ENCODE measurements at regions not wholly inside any gene's neighbourhood (a gene's known extent, or its start where the extent isn't known, plus 50 kb on each side); places are given as distances from the start of the nearest gene placed in this dataset.

DNA sequence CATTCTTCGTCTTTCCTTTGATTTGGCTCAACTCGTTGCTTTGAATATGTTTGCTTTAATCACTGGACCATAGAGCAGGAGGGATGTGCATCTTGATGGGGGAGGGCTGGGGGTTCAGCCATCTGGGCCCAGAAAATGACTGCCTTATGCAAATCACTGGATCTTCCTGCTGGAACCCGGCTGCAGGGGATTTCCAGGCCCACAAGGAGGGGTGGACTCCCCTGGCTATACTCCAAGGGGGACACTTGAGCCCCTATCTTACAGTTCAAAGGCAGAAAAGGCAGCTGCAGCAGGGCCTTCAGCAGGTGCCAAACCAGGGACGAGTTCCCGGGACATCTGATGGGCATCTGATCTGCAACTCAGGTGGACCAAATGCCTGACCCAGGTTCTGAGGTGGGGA, 122.5 kb downstream of the DICER1 start:
- ATAC-seq = no peak

DNA sequence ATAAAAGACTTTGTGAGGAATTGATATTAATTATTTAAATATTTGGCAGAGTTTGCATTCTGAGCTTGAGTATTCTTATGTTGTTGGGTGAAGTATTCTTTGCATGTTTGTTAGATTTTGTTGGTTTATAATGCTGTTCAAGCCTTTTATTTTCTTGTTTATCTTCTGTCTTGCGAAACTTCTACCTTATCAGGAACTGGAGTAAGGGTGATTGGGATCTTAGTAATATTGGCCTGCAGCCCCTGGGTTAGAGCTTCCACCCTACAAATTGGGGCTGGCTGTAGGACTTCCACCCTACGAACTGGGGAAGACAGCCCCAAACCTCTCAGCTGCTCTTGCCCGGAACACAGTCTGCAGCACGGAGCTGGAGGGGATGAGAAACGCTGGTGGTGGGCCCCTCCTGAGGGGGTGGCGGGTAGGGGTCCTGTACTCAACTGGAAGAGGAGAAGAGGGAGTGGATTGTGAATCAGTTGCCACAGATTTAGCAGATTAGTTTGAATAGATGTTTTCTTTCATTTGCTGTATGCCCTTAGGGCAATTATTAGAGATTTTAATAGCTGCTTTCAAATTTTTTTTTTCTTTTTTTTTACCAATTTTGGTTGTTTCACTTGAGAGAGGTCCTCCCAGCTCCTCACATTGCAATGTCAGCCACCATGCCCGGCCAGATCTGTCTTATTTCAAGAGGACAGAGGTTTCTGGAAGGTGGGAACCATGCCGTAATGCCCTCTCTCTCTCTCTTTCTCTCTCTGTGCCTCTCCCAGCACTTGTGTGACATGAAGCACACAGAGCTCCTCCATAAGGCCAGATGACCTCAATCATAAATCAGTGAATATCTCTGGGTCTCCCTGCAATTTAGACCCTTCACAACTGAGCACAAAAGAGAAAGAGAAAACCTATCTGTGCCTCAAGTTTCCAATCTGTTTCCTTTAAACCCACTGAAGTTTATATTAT, 123.4 kb downstream of the DICER1 start:
- ATAC-seq = no peak

DNA sequence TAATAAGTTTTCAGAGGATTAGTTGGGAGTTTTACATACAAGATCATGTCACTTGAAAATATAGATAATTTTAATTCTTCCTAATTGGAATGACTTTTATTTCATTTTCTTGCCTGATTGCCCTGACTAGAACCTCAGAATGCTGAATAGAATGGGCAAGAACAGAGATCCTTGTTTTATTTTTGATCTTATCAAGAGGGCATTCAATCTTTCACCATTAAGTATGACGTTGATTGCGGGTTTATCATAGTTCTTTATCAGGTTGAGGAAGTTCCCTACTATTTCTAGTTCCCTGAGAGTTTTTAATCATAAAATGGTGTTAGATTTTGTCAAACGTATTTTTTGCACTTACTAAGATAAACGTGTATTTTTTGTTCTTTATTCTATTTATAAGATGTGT, 124.3 kb downstream of the DICER1 start:
- no peak for ATAC-seq

DNA sequence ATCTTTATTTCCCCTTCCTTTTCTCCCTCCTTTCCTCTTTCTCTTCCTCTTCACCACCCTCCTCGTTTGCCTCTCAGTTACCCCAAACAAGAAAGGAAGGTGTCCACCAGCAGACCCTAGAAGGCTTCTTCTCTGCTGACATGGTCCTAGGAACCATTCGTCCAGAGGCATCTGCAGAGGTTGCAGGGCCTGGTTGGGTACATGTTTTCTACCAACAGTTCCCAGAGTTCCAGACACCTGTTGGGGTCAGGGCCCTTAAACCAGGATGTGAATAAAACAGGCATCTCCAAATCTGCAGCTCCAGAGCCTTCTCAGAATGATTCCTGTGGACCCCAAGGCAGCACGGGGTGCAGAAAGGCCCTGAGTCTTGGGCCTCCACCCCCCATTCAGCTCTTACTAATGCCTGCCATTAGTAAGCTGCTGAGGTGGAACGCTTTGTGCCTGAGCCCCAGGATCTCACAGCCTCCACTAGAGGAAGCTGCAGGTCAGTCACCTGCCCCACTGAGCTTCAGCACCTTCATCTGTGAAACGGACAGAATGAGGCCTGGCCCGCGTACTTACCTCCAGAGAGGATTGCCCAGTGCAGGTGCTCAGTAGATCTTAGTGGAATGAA, 130.4 kb downstream of the DICER1 start:
- ATAC-seq = no peak

DNA sequence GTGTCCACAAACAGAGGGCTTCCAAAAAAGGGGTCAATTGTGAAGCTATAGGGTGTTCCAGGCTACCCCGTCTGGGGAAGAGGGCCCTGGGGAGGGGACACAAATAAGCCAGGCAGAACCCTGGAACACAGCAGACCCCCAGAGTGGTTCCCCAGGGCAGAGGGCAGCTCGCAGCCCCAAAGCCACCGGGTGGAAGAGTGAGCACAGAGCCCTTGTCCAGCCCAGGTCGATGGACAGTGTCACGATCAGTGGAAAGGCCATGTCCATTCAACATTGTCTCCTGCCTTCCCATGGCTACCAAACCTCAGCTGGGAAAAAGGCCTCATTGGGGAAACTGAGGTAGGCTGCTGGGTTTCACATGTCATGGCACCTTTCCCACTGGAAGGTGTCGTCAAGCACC, 131.4 kb downstream of the DICER1 start:
- ATAC-seq = no peak

DNA sequence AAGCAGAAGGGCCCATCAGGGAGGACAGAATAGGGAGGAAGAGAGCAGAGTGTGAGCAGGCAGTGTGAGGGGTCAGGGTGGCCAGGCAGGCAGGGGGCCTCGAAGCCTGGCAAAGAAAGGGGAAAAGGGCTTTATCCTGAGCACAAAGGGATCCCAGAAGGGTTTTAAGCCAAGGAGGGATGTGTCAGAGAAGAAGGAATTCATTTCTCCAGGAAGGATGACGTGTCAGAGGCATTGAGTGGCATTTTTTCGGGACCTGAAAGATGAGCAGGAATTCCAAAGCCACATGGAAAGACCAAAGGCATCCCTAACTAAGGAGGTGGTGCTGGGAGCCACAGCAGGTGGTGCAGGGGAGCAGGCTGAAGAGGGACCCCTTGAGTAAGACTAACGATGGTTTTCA, 132.1 kb downstream of the DICER1 start:
- no peak for ATAC-seq

DNA sequence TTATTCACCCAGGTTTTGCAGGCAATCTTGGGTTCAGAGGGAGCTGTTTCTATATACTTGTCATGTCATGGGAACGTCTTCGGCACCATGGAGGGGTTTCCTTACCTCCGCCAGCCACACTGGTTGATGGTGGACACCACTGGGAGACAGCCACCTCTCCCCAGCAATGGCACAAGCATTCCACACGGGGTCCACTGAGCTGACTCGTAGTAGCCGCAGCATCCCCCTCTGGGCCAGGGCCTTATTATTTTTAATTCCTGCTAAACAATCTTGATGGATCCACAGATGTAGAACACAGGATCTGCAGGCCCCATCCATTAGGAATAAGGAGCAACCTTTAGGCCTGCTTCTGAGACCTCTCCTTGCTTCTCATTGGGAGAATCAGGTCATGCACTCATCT, 132.9 kb downstream of the DICER1 start:
- no peak for ATAC-seq

DNA sequence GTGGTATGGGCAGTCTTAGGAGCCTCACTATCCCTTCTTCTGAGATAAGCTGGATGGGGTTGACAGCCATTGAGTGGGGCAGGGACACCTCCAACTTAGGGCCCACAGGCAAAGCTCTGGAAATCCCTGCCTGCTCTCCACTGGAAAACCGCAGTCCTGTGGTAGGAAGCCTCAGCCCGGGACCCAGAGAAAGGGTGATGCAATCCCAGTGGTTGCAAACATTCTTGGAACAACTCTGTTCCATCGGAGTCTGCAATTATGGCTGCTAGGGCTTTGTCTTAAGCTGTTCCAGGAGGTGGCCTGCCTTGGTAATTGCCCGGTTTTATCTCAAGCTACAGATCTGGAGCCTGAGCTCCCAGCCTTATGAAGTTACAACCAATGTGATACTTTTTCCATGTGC, 133.4 kb downstream of the DICER1 start:
- no peak for ATAC-seq

DNA sequence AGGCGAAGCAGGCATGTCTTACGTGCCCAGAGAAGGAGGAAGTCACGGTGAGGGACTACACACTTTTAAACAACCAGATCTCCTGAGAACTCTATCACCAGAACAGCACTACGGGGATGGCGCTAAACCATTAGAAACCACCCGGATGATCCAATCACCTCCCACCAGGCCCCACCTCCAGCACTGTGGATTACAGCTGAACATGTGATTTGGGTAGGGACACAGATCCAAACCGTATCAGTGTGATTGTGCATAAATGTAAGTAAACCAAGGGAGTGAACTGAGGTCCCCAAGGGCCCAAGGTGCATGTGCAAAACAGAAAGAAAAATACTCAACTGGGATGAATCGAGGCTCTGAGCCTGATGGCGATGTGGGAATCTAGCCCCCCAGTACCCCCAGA, 134.2 kb downstream of the DICER1 start:
- ATAC-seq = no peak

DNA sequence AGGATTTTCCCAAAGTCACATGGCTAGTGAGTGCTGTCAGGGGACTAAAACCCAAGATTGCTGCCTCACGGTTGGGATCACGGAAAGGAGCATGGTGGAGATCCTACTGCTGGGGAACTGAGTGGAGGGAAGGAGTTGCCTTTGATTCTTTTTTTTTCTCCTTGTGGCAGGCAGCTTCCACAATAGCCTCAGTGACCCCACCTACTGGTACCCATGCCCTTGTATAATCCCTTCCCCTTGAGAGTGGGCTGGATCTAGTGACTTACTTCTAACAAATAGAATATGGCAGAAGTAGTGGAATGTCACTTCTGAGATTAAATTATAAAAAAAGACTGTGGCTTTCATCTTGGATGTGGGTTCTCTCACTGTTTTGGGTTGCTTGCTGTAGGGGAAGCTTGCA, 135.7 kb downstream of the DICER1 start:
- ATAC-seq = no peak

DNA sequence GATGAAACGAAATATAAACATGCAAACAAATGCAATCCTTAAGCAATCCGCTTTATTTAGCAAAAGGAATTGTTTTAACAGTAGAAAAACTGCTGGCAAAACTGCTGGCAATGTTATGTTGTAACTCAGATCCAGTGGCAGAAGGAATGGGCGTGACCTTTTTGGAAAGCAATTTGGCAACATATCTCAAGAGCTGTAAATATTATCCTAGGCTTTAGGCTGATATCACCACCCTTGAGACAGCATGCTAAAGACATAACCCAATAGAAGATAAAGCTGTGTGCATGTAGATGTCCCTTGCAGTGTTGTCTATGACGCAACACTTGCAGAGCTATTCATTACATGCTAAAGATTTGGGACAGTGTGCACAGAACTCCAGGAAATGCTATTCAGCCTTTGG, 138.5 kb downstream of the DICER1 start:
- ATAC-seq = no peak

DNA sequence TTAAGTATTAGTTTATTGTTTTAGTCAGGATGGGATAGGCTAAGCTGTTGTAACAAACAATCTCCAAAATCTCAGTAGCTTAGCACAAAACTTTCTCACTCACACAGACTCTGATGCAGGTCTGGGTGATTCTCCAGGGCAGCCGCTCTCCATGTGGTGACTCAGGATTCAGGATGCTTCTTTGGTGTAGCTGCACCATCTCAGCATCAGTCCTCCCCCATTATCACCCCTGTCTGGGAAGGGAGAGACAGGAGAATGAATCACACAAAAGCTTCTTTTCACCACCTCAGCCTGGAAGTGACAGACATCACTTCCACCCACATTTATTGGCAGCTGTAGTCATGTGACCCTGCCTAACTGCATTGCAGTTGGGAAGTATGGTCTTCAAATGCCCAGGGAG, 142.3 kb downstream of the DICER1 start:
- no peak for ATAC-seq

DNA sequence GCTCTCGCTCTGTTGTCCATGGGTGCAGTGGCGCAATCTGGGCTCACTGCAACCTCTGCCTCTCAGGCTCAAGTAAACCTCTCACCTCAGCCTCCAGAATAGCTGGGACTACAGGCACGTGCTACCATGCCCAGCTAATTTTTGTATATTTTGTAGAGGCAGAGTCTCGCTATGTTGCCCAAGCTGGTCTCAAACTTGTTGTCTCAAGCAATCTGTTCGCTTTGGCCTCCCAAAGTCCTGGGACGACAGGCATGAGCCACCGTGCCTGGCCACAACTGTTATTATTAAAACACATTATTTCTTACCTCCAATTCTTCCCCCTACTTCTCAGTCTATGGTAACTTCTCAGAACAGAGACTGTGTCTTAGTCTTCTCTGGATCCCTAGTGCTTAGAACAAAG, 143.3 kb downstream of the DICER1 start:
- ATAC-seq = no peak

DNA sequence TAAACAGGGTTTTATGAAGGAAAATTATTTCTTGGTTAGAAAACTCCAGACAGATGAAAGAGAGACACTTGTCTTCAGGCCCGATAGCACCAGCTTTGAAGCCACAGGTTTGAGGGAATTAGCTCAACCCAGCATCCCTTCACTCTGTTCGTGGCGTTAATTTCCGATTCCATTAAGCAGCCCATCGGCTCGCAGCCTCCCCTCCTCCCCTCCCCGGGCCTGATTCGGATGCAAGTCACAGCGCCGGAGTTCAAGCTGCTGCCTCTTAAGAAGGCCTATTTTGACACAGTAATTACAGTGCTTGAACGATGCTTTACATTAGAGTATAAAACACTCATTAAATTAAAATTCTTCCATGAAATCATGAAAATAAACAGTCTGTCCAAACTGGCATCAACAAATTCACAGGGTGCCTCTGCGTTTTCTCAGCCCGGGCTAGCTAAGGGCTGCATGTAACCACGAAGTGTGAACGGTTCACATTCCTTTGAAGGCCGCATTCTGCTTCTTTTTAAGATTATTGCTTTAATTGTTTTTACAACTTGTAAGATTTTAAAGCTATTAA, 145.8 kb downstream of the DICER1 start:
- ATAC-seq = no peak

DNA sequence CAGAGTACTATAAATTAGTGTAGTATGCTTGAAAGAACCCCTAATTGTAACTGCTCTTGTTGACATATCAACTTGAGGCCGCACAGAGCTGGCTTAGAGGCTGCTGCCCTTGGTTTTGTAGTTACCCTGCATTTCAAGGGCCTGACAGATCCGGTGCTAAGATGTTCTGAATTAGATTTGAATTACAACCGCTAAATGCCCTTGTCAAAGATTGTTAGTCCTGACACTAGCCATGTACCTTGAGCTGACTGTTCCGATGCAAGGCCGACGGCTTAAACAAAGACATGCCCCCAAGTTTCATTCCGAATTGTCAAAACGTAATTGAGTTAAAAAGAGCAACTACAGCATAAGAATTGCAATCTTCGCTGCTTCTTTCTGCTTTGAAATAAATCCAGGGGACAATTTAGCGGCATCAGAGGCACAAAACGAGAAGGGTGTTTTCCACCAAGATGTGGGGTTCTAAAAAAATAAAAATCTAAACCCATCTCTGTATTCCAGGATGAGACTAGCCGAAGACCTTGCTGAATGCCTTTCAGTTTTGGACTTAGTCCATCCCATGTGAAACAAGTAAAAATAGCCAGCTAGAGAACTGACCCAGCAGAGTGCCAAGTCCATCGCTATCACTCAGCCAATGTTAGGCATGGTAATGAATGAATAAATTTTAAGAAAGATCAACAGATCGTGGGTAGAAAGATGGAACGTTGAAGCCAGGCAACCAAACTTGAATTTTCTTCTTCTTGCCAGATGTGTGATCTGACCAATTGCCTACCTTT, 148.7 kb downstream of the DICER1 start:
- no peak for ATAC-seq

DNA sequence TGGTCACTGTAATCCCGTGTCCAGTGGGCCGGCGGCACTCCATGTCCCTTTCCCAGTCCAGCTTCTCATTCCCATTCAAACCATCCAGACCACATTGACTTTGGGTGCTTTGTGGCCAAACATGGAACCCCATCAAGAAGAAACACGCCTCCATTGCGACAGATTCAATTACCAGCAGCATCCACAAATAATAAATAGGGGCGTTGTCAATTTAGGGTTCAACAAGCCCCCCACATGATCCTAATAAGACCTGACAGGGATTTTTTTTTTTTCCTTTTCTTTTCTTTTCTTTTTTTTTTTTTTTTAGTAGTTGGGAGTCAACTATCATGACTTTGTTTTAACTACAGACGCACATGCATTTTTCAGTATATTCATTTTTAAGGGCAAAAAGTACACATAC, 149.4 kb downstream of the DICER1 start:
- ATAC-seq = no peak

DNA sequence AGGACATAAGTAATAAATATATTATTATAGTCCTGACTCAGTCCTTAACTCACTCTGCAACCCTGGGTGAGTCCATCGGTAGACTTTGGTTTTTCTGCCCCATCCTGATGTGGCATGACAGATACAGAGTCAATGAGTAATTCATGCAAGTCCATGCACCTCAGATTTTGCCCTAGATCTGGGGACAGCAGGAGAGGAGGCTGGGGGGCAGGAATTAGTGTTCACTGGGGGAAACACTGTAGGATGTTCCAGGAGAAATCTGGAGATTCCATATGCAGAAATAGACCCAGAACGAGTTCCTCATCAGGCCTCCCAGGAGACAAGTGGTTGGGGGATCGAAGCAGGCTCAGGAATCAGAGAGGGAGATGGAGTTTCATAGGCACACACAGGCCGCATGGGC, 150.8 kb downstream of the DICER1 start:
- no peak for ATAC-seq

DNA sequence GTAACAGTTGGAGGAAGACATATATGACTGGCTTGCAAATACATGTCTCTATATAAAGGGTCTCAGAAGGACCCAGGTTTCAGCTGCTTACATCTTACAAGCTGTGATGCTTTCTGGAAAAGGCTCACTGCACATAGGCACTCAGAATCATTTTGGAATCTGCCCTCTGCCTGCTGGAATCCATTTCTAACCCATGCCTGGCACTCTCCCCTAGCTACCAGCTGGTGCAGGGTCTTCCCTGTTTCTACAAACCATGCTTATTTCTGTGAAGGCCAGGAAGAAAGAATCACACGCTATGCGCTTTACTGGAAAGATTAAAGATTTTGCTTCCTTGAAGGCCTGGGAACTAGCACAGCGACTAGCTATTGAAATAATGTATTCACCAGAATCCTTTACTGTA, 151.3 kb downstream of the DICER1 start:
- ATAC-seq = no peak

DNA sequence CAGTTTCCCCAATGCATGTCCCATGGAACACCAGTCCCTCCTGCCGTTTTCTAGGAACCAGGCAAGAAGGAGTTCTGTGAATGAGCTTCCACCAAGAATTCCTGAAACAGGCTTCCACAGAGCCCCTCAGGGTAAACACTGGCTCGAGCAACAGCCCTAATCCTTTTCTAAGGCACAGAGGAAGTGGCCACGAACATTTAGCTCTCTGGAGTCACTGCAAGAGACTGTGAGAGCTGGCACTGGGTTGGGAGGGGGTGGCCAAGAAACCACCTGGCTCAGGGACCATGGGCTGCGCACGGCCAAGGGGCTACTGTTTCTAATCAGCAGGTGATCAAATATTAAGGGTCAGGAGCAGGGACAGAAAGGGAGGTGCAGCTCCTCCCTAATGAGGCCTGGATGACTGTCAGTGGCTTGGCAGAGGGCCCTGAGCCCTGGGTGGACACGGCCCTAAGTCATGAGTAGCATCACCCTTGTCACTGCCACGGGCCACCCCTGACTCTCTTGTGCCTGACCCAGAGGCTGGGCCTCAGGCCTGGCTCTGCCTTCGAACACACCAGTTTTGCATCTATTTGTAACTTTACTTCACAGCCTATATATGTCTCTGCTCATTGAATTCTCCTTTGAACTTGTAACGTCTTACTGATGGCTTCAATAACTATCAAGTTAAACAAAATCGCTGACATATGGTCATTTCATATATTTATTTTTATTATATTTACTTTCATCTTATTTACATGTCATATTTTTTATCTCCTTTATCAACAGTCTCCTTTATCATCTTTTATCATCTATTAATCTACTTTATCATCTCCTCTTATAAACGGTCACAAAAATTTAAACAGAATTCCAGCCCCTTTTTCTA, 154.0 kb downstream of the DICER1 start:
- no peak for ATAC-seq

DNA sequence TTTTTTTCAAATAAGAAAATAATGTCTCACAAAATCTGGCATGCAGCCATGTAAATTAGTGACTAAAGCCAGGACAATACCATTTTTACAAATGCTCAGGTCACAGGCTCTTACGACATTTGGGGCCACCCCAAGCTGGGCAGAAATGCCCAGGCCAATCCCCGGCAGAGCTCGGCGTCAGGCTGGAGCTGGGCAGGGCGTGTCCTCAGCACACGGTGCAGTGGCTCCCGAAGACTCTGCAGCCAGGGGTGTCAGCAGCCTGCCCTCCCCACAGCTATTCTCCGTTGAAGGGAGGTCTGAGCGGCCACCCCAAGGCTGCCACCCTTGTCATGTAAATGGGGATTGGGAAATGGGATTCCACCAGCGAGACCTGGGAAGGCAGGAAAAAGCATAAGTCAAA, 158.6 kb downstream of the DICER1 start:
- ATAC-seq = no peak

DNA sequence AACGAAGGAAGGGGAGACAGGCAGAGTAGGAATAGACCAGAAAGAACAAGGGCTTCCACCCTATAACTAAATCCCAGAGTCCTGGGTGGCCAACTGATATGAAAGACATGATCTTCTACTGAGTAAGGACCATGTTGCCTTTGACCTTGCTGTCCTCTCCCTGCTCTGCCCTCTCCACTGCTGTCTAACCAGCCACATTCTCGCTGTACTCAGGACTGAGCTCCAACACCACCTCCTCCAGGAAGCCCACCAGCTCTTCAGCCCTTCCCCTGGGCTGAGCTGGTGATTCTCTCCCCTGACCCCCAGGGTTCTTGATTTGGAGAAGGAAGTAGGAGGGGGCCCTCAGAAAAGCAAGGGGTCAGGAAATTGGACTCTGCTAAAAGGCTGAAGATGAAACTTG, 159.2 kb downstream of the DICER1 start:
- no peak for ATAC-seq

DNA sequence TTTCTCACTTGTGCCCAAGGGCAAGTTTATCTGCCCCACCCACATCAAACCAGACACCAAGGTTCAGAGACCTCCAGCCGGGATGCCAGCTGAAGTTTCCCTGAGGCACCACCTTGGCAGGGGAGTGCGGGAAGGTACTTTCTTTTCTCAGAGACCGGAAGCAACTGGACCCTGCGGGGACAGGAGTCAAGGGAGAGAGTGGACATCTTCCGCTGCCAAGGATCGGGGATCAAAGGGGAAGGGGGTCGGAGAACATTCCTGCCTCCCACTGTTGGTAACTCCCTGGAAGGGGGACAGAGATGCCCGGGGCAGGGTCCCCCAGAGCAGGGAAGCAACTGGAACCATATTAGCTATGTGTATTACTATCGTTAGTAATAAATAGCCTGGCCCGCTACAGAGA, 161.8 kb downstream of the DICER1 start:
- ATAC-seq = no peak
